Neuronal stem cell (in vitro differentiated cells): ENCODE measurements at regions not wholly inside any gene's neighbourhood (a gene's known extent, or its start where the extent isn't known, plus 50 kb on each side); places are given as distances from the start of the nearest gene placed in this dataset.
A peak's percentile ranks its signal among the peaks of the same experiment; 100 is the strongest.

ENCODE experiments used
- DNase-seq: peaks from one replicate; pipeline ENCODE4 v3.0.0-alpha.2; 2013; ENCODE audit warnings: low spot score
- H2AFZ ChIP-seq: one replicate; pipeline ENCODE4 v1.6.1; 2013; ENCODE audit warnings: mild to moderate bottlenecking, low read length, inconsistent platforms
- H2AK5ac ChIP-seq: 2 replicates; pipeline ENCODE4 v1.6.1; 2013; ENCODE audit warnings: low read depth, mild to moderate bottlenecking, inconsistent platforms, low read length, moderate library complexity, mixed read lengths
- H2BK120ac ChIP-seq: 2 replicates; pipeline ENCODE4 v1.6.1; 2013; ENCODE audit warnings: low read depth, mild to moderate bottlenecking, inconsistent platforms, low read length, moderate library complexity, mixed read lengths
- H2BK12ac ChIP-seq: one replicate; pipeline ENCODE4 v1.6.1; 2013; ENCODE audit warnings: low read length, inconsistent platforms
- H2BK15ac ChIP-seq: 2 replicates; pipeline ENCODE4 v1.6.1; 2013; ENCODE audit warnings: mild to moderate bottlenecking, low read length, inconsistent platforms, mixed read lengths
- H2BK5ac ChIP-seq: one replicate; pipeline ENCODE4 v1.6.1; 2013; ENCODE audit warnings: inconsistent platforms, mild to moderate bottlenecking, low read length, moderate library complexity
- H3K14ac ChIP-seq: one replicate; pipeline ENCODE4 v1.6.1; 2013; ENCODE audit warnings: low read length, inconsistent platforms
- H3K18ac ChIP-seq: 2 replicates; pipeline ENCODE4 v1.6.1; 2013; ENCODE audit warnings: low read length, inconsistent platforms
- H3K23ac ChIP-seq: 2 replicates; pipeline ENCODE4 v1.6.1; 2013; ENCODE audit warnings: low read depth, mild to moderate bottlenecking, mixed read lengths, low read length, inconsistent platforms; ENCODE audit not compliant: poor library complexity
- H3K27ac ChIP-seq: replicated peaks from 3 replicates; pipeline ENCODE4 v1.5.1; 2013; ENCODE audit warnings: low read length, inconsistent platforms
- H3K27me3 ChIP-seq, 3 experiments: 2 replicates each; pipeline ENCODE4 v1.6.1; 2013; ENCODE audit warnings: low read length in 3 of 3, mild to moderate bottlenecking in 2 of 3, inconsistent platforms in 1 of 3, low read depth in 1 of 3, mixed read lengths in 1 of 3, moderate library complexity in 1 of 3; ENCODE audit not compliant: control insufficient read depth in 3 of 3, insufficient read depth in 3 of 3
- H3K36me3 ChIP-seq, 2 donors: replicated peaks in 1 of 2; 2 replicates each; pipeline ENCODE4 v1.6.1; 2013; ENCODE audit warnings: low read length in 2 of 2; ENCODE audit not compliant: control insufficient read depth in 2 of 2, insufficient read depth in 2 of 2
- H3K4ac ChIP-seq: 2 replicates; pipeline ENCODE4 v1.6.1; 2013; ENCODE audit warnings: inconsistent platforms, mild to moderate bottlenecking, low read length, moderate library complexity
- H3K4me1 ChIP-seq, 2 donors: 1 replicate in 1 of 2; 2 replicates in 1 of 2; pipeline ENCODE4 v1.6.1; 2013; ENCODE audit warnings: low read length in 2 of 2, low read depth in 1 of 2; ENCODE audit not compliant: control insufficient read depth in 2 of 2, insufficient read depth in 1 of 2
- H3K4me2 ChIP-seq: one replicate; pipeline ENCODE4 v1.6.1; 2013; ENCODE audit warnings: mild to moderate bottlenecking, low read length, inconsistent platforms; ENCODE audit not compliant: insufficient read depth, poor library complexity, severe bottlenecking
- H3K4me3 ChIP-seq, 2 donors: 2 replicates each; pipeline ENCODE4 v1.5.1; 2013; ENCODE audit warnings: low read length in 2 of 2, mild to moderate bottlenecking in 2 of 2, inconsistent platforms in 1 of 2, moderate library complexity in 1 of 2
- H3K79me1 ChIP-seq: one replicate; pipeline ENCODE4 v1.6.1; 2013; ENCODE audit warnings: low read depth, mild to moderate bottlenecking, inconsistent platforms, low read length, moderate library complexity
- H3K9ac ChIP-seq: one replicate; pipeline ENCODE4 v1.6.1; 2013; ENCODE audit warnings: mild to moderate bottlenecking, low read depth, low read length, inconsistent platforms; ENCODE audit not compliant: poor library complexity
- H3K9me3 ChIP-seq, 2 donors: replicated peaks in 1 of 2; 2 replicates each; pipeline versions ENCODE3 to v1.6.1; 2013; ENCODE audit warnings: low read length in 2 of 2, mild to moderate bottlenecking in 2 of 2, inconsistent platforms in 1 of 2, low read depth in 1 of 2, mixed read lengths in 1 of 2, moderate library complexity in 1 of 2; ENCODE audit not compliant: control insufficient read depth in 2 of 2, insufficient read depth in 1 of 2
- H4K8ac ChIP-seq: one replicate; pipeline ENCODE4 v1.6.1; 2013; ENCODE audit warnings: low read depth, mild to moderate bottlenecking, inconsistent platforms, low read length, moderate library complexity
- H4K91ac ChIP-seq: one replicate; pipeline ENCODE4 v1.6.1; 2013; ENCODE audit warnings: low read length, low read depth, mild to moderate bottlenecking, inconsistent platforms; ENCODE audit not compliant: poor library complexity
- WGBS, 2 donors: extraction: QIAGEN DNeasy Blood & Tissue Kit; methylation state at CpG; one replicate each; pipeline ENCODE4 v1.1.7; 2013; ENCODE audit warnings: missing lambda C conversion rate in 2 of 2, mixed read lengths in 1 of 2; ENCODE audit not compliant: insufficient read length in 2 of 2, insufficient replicate concordance in 1 of 2; ENCODE audit errors: extremely low coverage in 2 of 2; 5-methylcytosine and 5-hydroxymethylcytosine counted together

- H3K14ac ChIP-seq = no peak overlapping the region
- H2AK5ac ChIP-seq = no peak overlapping the region
- no peak overlapping the region for H3K18ac ChIP-seq
- H2BK12ac ChIP-seq = no peak overlapping the region
- WGBS, 2 donors = no CpG with 5 or more reads among the region's 3 CpGs
- H3K4me1 ChIP-seq = peaks cover 0 to 6% of the 10 kb centered on the region in 2 donors
- no peak overlapping the region for H4K8ac ChIP-seq
- DNase-seq = no peak
- no peaks in the 10 kb centered on the region for H3K36me3 ChIP-seq
- no peak overlapping the region for H2BK5ac ChIP-seq
- no peak overlapping the region for H2AFZ ChIP-seq
- H3K27ac ChIP-seq = no peak overlapping the region
- no peak overlapping the region for H3K4me3 ChIP-seq
- H3K79me1 ChIP-seq = no peaks in the 10 kb centered on the region
- H2BK15ac ChIP-seq = no peak overlapping the region
- no peak overlapping the region for H3K23ac ChIP-seq
- H3K4me2 ChIP-seq = no peak overlapping the region
- no peak overlapping the region for H4K91ac ChIP-seq
- no peak overlapping the region for H3K4ac ChIP-seq
- no peaks in the 10 kb centered on the region for H3K9me3 ChIP-seq
- no peaks in the 10 kb centered on the region for H3K27me3 ChIP-seq
- H3K9ac ChIP-seq = no peak overlapping the region
- H2BK120ac ChIP-seq = no peak overlapping the region
Measured at GRCh38 chr7:26096136-26096535, 55.9 kb upstream of the NFE2L3 start.

- Histone ChIP-seq H2BK5ac (no peak overlapping the region), H3K9ac (no peak overlapping the region), H3K23ac (no peak overlapping the region), H4K91ac (no peak overlapping the region), H2AK5ac (no peak overlapping the region), H3K27me3 (no peaks in the 10 kb centered on the region), H3K4me1 (peaks cover 12 to 15% of the 10 kb centered on the region in 2 donors), H3K36me3 (no peaks in the 10 kb centered on the region), H2BK15ac (no peak overlapping the region), H2BK12ac (no peak overlapping the region), H3K14ac (no peak overlapping the region), H4K8ac (no peak overlapping the region), H3K27ac (no peak overlapping the region), H3K18ac (no peak overlapping the region), H3K4ac (no peak overlapping the region), H3K4me2 (no peak overlapping the region), H3K9me3 (no peaks in the 10 kb centered on the region), H3K4me3 (no peak overlapping the region), H2BK120ac (no peak overlapping the region), H2AFZ (peak overlapping the region; percentile 58), H3K79me1 (no peaks in the 10 kb centered on the region)
- WGBS, 2 donors = no CpG with 5 or more reads among the region's 7 CpGs
- no peak for DNase-seq
Measured at GRCh38 chr7:26097837-26098668, 53.9 kb upstream of the NFE2L3 start.

- WGBS, 2 donors = no CpG with 5 or more reads among the region's 7 CpGs
Measured at GRCh38 chr7:26099236-26099635, 52.8 kb upstream of the NFE2L3 start.

GRCh38 chr7:26100406-26101339 is 51.3 kb upstream of the NFE2L3 start:
- Histone ChIP-seq H2AK5ac (no peak overlapping the region), H4K91ac (no peak overlapping the region), H3K27me3 (no peaks in the 10 kb centered on the region), H3K4me1 (peaks cover 14 to 17% of the 10 kb centered on the region in 2 donors), H3K79me1 (no peaks in the 10 kb centered on the region), H3K14ac (no peak overlapping the region), H2BK12ac (no peak overlapping the region), H3K27ac (peak overlapping the region; percentile 71), H3K18ac (peak overlapping the region; percentile 13), H2BK5ac (no peak overlapping the region), H2AFZ (peak overlapping the region; percentile 91), H3K36me3 (peaks cover 0 to 6% of the 10 kb centered on the region in 2 donors), H3K9ac (no peak overlapping the region), H3K4me2 (no peak overlapping the region), H4K8ac (no peak overlapping the region), H3K4me3 (no peak overlapping the region), H2BK15ac (no peak overlapping the region), H3K23ac (no peak overlapping the region), H2BK120ac (no peak overlapping the region), H3K4ac (no peak overlapping the region), H3K9me3 (no peaks in the 10 kb centered on the region)
- DNase-seq = no peak
- WGBS, 2 donors = no CpG with 5 or more reads among the region's 17 CpGs

More at GRCh38 chr7:26099236-26099635, 52.8 kb upstream of the NFE2L3 start:
- Histone ChIP-seq H4K8ac (no peak overlapping the region), H3K27ac (no peak overlapping the region), H3K18ac (no peak overlapping the region), H3K4me2 (no peak overlapping the region), H3K4ac (no peak overlapping the region), H3K27me3 (no peaks in the 10 kb centered on the region), H2BK120ac (no peak overlapping the region), H3K14ac (no peak overlapping the region), H2AFZ (no peak overlapping the region), H3K36me3 (no peaks in the 10 kb centered on the region), H3K4me1 (peaks cover 14 to 17% of the 10 kb centered on the region in 2 donors), H3K9ac (no peak overlapping the region), H3K79me1 (no peaks in the 10 kb centered on the region), H2AK5ac (peak overlapping the region; percentile 24), H2BK15ac (no peak overlapping the region), H3K4me3 (no peak overlapping the region), H2BK12ac (no peak overlapping the region), H4K91ac (no peak overlapping the region), H3K9me3 (no peaks in the 10 kb centered on the region), H3K23ac (no peak overlapping the region), H2BK5ac (no peak overlapping the region)
- no peak for DNase-seq
